ENCODE measurements at regions not wholly inside any gene's neighbourhood (a gene's known extent, or its start where the extent isn't known, plus 50 kb on each side); places are given as distances from the start of the nearest gene placed in this dataset.

GRCh38 chr5:26434688-26435087, 603.7 kb downstream of the CDH9 start:
- TF ChIP-seq HDGF (IDR thresholded peaks at IDR 0.05; ENCODE audit: borderline replicate concordance) (no peak), SUZ12 (IDR thresholded peaks at IDR 0.05) (no peak), FOXM1 (IDR thresholded peaks at IDR 0.05; ENCODE audit: borderline replicate concordance) (no peak), ZNF384 (IDR thresholded peaks at IDR 0.05) (no peak), LEF1 (IDR thresholded peaks at IDR 0.05; ENCODE audit: borderline replicate concordance) (no peak), NFRKB (IDR thresholded peaks at IDR 0.05) (no peak), PKNOX1 (IDR thresholded peaks at IDR 0.05) (no peak), BHLHE40 (IDR thresholded peaks at IDR 0.05; ENCODE audit: borderline replicate concordance) (no peak), FOXA1 (IDR thresholded peaks at IDR 0.05) (no peak), SP1 (IDR thresholded peaks at IDR 0.05) (no peak), ELF4 (IDR thresholded peaks at IDR 0.05) (no peak), CTBP1 (IDR thresholded peaks at IDR 0.05; ENCODE audit: borderline replicate concordance) (no peak)

Measured in HEK293T (cell line).